GM21515 (cell line): ENCODE measurements at regions not wholly inside any gene's neighbourhood (a gene's known extent, or its start where the extent isn't known, plus 50 kb on each side); places are given as distances from the start of the nearest gene placed in this dataset.

Experiments used
- ATAC-seq: cut with Tn5 transposase; IDR thresholded peaks from one replicate; pipeline ENCODE4 v1.9.1; 2021; ENCODE audit not compliant: unreplicated experiment

- no peak for ATAC-seq
These were observed 350.2 kb downstream of the FBXO15 start for GRCh38 chr18:73797419-73797818.

DNA sequence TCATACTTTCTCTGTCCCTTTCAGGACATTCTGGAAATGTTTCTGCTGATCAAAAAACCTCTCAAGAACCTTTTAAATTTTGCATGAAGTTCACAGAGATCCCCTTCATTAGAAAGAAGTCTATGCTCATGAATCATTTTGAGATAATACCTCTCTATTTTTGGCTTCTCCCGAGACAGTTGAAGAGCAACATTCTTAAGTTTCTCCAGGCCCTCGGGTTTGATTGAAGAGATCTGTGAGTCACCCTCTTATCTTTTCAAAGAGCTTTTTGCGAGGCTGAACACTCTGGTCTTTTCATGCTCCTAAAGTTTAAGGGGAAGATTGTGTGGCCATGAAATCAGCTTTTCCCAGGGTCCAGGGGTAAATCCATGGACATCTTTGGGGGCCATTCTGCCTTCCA is 354.2 kb downstream of the FBXO15 start:
- ATAC-seq: no peak

DNA sequence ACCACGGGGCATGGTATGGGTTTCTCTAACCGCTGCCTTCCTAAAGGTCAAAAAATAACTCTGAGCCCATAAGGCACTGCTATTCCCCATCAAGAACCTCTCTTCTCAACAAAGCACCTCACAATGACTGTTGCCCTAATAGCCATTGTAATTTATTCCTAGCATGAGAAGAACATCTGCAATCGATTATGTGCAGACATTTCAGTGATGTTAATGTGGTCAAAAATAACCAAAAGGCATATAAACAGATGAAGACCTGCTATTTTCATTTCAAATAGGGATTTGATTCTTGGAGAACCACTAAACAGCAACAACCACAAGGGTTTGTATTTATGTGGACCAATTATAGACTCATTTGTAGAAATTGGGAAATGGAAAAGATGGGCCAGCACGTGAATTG is 356.6 kb downstream of the FBXO15 start:
- no peak for ATAC-seq

DNA sequence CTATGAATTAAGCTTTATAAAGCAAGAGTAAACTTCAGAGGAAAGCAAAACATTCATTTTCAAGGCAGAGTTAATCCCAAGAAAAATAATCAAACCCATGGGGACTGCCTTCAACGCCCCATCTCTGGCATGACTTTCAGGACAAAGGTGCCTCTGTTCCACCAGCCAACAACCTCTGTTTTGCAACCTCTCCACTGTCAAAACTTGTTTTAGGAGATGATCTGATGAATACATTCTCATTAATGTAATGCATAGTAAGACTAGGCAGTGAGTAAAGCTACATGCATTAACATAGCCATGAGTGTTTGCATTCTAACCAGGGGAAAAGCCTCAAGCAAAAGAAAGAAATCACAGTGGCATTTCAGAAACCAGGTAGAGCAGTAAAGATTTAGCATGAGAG is 357.0 kb downstream of the FBXO15 start:
- ATAC-seq: no peak

DNA sequence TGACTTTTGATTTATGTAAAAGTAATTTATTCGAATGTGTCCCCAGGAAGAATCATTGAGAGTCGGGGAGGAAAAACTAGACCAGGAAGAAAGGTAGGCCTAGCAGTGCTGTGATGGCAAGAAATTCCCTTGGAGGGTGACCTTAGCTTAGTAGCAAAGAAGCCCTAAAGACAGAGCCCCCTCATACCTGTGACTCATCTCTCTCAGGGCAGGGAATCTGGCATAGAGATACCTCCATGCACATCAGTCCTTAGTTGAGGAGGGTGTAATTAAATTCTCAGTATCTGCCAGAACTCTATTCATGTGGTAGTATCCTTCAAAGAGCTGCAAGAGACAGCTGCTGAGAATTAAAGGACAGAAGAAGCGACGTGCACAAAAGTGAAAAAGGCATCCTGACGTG is 360.3 kb downstream of the FBXO15 start:
- no peak for ATAC-seq

GRCh38 chr18:73785300-73785699 is 362.3 kb downstream of the FBXO15 start:
- no peak for ATAC-seq

- ATAC-seq: no peak
These were observed 362.8 kb downstream of the FBXO15 start for GRCh38 chr18:73784853-73785252.

DNA sequence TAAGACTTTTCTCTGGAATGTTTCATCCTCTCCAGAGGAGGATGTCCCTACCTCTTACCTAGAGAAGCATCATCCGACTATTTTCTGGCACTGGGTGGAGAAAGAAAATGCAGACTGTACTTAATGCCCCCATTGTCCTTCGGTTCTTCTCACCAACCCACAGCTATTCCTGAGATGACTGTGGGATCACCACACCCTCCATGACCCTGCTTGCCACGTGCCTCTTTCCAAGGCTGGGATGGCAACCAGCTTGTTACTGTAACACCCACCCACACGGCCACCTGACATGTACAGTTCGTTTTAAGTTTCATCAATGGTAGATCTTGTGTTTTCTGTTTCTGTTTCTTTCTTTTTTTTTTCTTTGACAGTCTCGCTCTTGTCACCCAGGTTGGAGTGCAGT is 365.2 kb downstream of the FBXO15 start:
- no peak for ATAC-seq

DNA sequence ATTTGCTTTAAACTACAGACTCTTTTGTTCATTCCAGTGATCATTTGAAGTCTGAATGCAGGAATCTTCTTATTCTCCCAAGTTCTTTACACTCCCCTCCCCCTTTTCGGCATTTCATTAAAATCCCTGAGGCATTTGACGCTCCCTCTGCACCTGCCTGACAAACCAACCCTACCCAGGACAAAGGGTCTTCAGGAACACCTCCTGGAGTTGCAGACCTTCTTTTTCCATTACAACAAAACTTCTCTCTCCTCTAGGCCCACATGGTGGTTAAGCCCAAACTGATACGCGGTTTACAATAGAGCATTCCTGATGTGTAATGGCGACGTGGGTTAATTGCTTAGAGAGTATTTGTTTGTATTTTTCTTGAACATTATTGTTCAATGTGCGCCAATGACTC is 367.4 kb downstream of the FBXO15 start:
- ATAC-seq: no peak

DNA sequence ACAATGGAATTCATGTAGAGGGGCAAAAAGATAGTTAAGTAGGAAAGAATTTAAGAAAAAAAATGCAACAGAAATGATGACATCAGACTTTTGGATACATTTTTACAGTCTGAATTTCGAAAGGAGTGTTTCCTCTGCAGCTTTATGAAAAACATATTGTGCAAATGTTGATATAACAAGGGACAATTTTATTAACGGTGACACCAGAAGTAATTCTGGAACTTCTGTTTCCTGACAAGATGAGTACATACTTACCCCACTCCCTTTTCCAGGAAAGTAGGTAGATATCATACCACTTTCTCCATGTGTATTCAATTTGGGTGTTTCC is 369.6 kb downstream of the FBXO15 start:
- ATAC-seq: no peak

GRCh38 chr18:73777356-73778031 is 370.1 kb downstream of the FBXO15 start:
- ATAC-seq: no peak

DNA sequence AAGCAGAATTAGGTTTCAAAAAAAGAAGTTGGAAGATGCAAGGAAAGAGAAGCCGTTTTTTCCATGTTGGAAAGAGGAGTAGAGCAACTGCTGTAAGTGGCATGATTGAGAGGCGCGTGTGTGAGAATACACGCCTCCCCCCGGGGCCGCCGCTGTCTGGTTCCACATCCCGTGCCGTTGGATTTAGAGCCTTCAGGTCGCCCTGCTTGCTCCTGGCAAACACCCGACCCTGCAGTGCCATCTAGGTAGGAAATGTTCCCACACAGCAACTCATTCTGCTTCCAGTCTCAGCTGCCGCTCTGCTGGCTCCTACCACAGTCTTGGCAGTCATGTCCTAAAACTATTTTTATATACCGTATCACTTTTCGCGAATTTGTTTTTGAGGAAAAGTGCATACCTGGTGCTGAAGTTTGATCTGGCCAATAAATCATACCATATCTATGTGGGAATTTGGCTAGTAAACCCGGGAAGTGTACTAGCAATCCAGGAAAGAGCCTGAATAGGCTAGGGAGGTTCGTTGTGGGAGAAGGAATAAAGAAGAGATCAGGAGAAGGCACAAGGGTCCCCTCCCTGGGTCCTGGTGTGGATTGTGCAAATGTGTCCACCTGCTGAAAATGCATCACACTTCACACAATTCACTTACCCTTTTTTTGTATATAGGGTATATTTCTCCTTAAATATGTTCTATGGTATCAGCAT is 372.7 kb downstream of the FBXO15 start:
- ATAC-seq: no peak

DNA sequence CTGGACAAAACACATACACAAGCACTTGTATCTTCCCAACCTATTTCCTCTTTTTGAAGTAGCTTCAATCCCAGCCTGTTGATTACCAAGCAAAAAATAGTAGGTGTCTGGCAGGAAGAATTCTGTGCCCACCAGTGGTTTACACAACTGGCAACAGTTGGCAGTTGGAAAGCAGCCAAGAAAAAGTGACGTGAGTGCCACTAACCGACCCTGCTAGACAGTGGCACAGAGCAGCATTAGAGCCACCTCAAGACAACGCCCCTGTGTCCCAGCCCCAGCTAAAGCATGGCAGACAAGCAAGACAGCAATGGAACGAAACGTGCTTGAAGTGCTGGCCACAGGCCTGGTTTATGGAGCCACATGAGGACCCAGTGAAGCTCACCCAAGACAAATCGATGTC is 379.6 kb downstream of the FBXO15 start:
- no peak for ATAC-seq

- ATAC-seq: no peak
These were observed 380.6 kb downstream of the FBXO15 start for GRCh38 chr18:73766910-73767515.

DNA sequence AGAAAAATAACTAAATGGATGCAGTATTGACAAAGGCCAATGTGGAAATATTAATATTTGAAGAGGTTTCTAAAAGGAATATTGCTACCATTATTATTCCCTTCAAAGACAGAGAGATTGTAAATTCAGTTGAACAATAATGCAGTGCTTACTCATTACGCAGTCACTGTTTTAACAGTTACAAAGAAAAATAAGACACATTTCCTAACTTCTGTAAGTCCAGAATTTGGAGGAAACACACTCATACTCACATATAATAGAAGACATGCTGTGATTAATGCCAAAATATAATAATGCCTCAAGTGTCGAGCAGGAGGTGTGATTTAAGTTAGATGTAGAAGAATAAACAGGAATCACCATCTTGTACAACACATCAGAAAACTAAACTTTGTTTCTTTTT is 389.2 kb downstream of the FBXO15 start:
- ATAC-seq: no peak

GRCh38 chr18:73756256-73757091 is 391.2 kb downstream of the FBXO15 start:
- ATAC-seq: no peak

DNA sequence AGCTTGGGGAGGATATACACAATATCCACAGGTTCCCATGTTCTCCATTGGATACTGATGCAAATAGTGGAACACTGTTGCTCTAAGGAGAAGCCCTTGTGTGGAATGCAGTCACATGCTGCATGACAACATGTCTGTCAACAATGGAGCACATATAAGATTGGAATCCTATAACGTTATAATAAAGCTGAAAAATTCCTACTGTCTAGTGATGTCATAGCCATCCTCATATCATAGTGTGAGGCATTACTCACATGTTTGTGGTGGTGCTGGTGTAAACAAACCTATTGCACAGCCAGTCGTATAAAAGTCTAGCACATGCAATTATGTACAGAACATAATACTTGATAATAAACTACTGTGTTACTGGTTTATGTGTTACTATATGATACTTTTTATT is 394.7 kb downstream of the FBXO15 start:
- ATAC-seq: no peak

- no peak for ATAC-seq
These were observed 395.1 kb downstream of the FBXO15 start for GRCh38 chr18:73752546-73752945.

GRCh38 chr18:73750052-73750451 is 397.6 kb downstream of the FBXO15 start:
- ATAC-seq: no peak

DNA sequence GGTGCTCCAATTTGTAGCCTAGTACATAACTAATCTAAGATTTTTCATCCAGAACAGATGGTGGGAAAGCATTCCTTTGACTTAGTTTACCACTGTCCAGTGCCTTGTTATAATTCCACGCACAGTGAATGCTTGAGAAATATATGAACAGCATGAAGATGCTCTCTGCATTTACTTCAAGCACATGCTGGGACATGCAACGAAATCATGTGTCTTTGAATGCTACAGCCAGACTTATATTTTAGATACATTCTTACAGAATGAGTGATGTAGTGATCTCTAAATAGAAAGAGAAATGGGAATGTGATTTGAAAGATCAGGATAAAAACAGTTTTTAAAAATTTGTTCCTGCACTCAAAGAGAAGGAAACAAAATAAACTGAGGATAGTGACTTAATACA is 398.3 kb downstream of the FBXO15 start:
- no peak for ATAC-seq

GRCh38 chr18:73748731-73749130 is 398.9 kb downstream of the FBXO15 start:
- ATAC-seq: no peak

- ATAC-seq: no peak
These were observed 401.5 kb downstream of the FBXO15 start for GRCh38 chr18:73746101-73746500.
